ENCODE measurements at regions not wholly inside any gene's neighbourhood (a gene's known extent, or its start where the extent isn't known, plus 50 kb on each side); places are given as distances from the start of the nearest gene placed in this dataset.
A peak's percentile ranks its signal among the peaks of the same experiment; 100 is the strongest.

GRCh38 chr5:171639205-171639621, 146.4 kb upstream of the SMIM23 start:
- Histone ChIP-seq H4K20me1 (ENCODE audit: control insufficient read depth, extremely low read depth, insufficient read depth, low read length) (no peaks in the 10 kb centered on the region), H3K27me3 (ENCODE audit: control insufficient read depth, insufficient read depth, low read length) (no peaks in the 10 kb centered on the region), H3K36me3 (ENCODE audit: control insufficient read depth, insufficient read depth, low read length) (no peaks in the 10 kb centered on the region), H3K4me1 (ENCODE audit: control insufficient read depth, extremely low read depth, insufficient read depth, low read length) (no peaks in the 10 kb centered on the region), H3K9ac (ENCODE audit: insufficient read depth, low read length) (no peak overlapping the region), H3K9me3 (ENCODE audit: control insufficient read depth, insufficient read depth, low read depth, low read length) (no peaks in the 10 kb centered on the region), H3K27ac (ENCODE audit: insufficient read depth, low read length) (no peak overlapping the region), H3K4me2 (ENCODE audit: extremely low read depth, insufficient read depth, low read length) (no peak overlapping the region), H3K79me2 (ENCODE audit: control insufficient read depth, insufficient read depth, low read length) (no peaks in the 10 kb centered on the region), H2AFZ (ENCODE audit: low read length) (no peak overlapping the region), H3K4me3 (replicated peaks in 1 of 4; ENCODE audit: control extremely low read depth in 1 of 4, insufficient read depth in 1 of 4, low read depth in 3 of 4, low read length in 4 of 4) (no peak overlapping the region)
- no peak for DNase-seq (ENCODE audit: low read depth in 2 of 2)
- TF ChIP-seq CTCF (conservative IDR thresholded peaks at IDR 0.05 in 1 of 2, IDR thresholded peaks at IDR 0.05 in 1 of 2; ENCODE audit: low read depth in 1 of 2, low read length in 2 of 2) = no peak
- TF ChIP-seq EZH2 (IDR thresholded peaks at IDR 0.05; ENCODE audit: low read length, missing control alignments) = no peak

GRCh38 chr5:171639966-171640365, 145.7 kb upstream of the SMIM23 start:
- Histone ChIP-seq H3K4me1 (ENCODE audit: control insufficient read depth, extremely low read depth, insufficient read depth, low read length) (no peaks in the 10 kb centered on the region), H3K9me3 (ENCODE audit: control insufficient read depth, insufficient read depth, low read depth, low read length) (no peaks in the 10 kb centered on the region), H3K36me3 (ENCODE audit: control insufficient read depth, insufficient read depth, low read length) (no peaks in the 10 kb centered on the region), H3K4me3 (replicated peaks in 1 of 4; ENCODE audit: control extremely low read depth in 1 of 4, insufficient read depth in 1 of 4, low read depth in 3 of 4, low read length in 4 of 4) (no peak overlapping the region), H3K4me2 (ENCODE audit: extremely low read depth, insufficient read depth, low read length) (no peak overlapping the region), H3K79me2 (ENCODE audit: control insufficient read depth, insufficient read depth, low read length) (no peaks in the 10 kb centered on the region), H4K20me1 (ENCODE audit: control insufficient read depth, extremely low read depth, insufficient read depth, low read length) (no peaks in the 10 kb centered on the region), H2AFZ (ENCODE audit: low read length) (no peak overlapping the region), H3K9ac (ENCODE audit: insufficient read depth, low read length) (no peak overlapping the region), H3K27me3 (ENCODE audit: control insufficient read depth, insufficient read depth, low read length) (no peaks in the 10 kb centered on the region), H3K27ac (ENCODE audit: insufficient read depth, low read length) (no peak overlapping the region)
- TF ChIP-seq EZH2 (IDR thresholded peaks at IDR 0.05; ENCODE audit: low read length, missing control alignments) = no peak
- no peak for TF ChIP-seq CTCF (conservative IDR thresholded peaks at IDR 0.05 in 1 of 2, IDR thresholded peaks at IDR 0.05 in 1 of 2; ENCODE audit: low read depth in 1 of 2, low read length in 2 of 2)
- DNase-seq (ENCODE audit: low read depth in 2 of 2) = peak in 1 of 2 donors; percentile 42

- H3K4me3 ChIP-seq (replicated peaks in 1 of 4; ENCODE audit: control extremely low read depth in 1 of 4, insufficient read depth in 1 of 4, low read depth in 3 of 4, low read length in 4 of 4) = no peak overlapping the region
- no peaks in the 10 kb centered on the region for H3K27me3 ChIP-seq (ENCODE audit: control insufficient read depth, insufficient read depth, low read length)
- no peak overlapping the region for H3K27ac ChIP-seq (ENCODE audit: insufficient read depth, low read length)
Observed at GRCh38 chr5:171640480-171640879, 145.1 kb upstream of the SMIM23 start.

More at GRCh38 chr5:171640480-171640879, 145.1 kb upstream of the SMIM23 start:
- TF ChIP-seq CTCF (conservative IDR thresholded peaks at IDR 0.05 in 1 of 2, IDR thresholded peaks at IDR 0.05 in 1 of 2; ENCODE audit: low read depth in 1 of 2, low read length in 2 of 2) = no peak
- Histone ChIP-seq H3K36me3 (ENCODE audit: control insufficient read depth, insufficient read depth, low read length) (no peaks in the 10 kb centered on the region), H4K20me1 (ENCODE audit: control insufficient read depth, extremely low read depth, insufficient read depth, low read length) (no peaks in the 10 kb centered on the region), H3K4me2 (ENCODE audit: extremely low read depth, insufficient read depth, low read length) (no peak overlapping the region), H2AFZ (ENCODE audit: low read length) (no peak overlapping the region), H3K79me2 (ENCODE audit: control insufficient read depth, insufficient read depth, low read length) (no peaks in the 10 kb centered on the region), H3K9me3 (ENCODE audit: control insufficient read depth, insufficient read depth, low read depth, low read length) (no peaks in the 10 kb centered on the region), H3K4me1 (ENCODE audit: control insufficient read depth, extremely low read depth, insufficient read depth, low read length) (no peaks in the 10 kb centered on the region), H3K9ac (ENCODE audit: insufficient read depth, low read length) (no peak overlapping the region)
- peak in 1 of 2 donors; percentile 15 for DNase-seq (ENCODE audit: low read depth in 2 of 2)

Measured in fibroblast of lung (primary cell).